ENCODE measurements at regions not wholly inside any gene's neighbourhood (a gene's known extent, or its start where the extent isn't known, plus 50 kb on each side); places are given as distances from the start of the nearest gene placed in this dataset.

GRCh38 chr6:6509284-6509683, 79.2 kb upstream of the LY86 start:
- TF ChIP-seq CTCF (IDR thresholded peaks at IDR 0.05) (no peak), POLR2A (IDR thresholded peaks at IDR 0.05) (no peak)
